ENCODE measurements at regions not wholly inside any gene's neighbourhood (a gene's known extent, or its start where the extent isn't known, plus 50 kb on each side); places are given as distances from the start of the nearest gene placed in this dataset.

GRCh38 chr4:11614426-11614825 lies 185.7 kb upstream of the HS3ST1 start (continued):
- TF ChIP-seq RNF2 (IDR thresholded peaks at IDR 0.05; ENCODE audit: borderline replicate concordance, low read depth): no peak

DNA sequence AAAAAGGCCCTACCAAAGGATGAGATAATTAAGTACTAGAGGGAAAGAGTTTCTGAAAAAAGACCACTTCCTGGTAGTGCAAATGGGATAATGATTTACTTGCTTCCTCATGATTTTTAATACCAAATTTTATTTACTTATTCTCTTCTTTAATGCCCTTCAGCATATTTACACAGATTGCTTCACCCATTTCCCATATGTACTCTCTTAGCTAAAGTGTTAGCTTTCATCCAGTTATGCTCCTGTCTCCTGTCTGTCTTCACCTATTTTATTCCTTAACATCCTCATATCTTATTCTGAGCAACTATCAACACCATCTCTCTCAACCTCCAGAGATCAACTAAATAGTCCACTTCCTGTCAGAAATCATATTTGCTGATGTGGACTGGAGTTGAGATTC lies 183.2 kb upstream of the HS3ST1 start:
- Histone ChIP-seq H3K4me2 (peak overlapping the region; percentile 56), H3K9me3 (no peaks in the 10 kb centered on the region), H3K27ac (peak overlapping the region; percentile 61 to 73), H3K4me1 (peaks cover 42% of the 10 kb centered on the region), H3K4me3 (no peak overlapping the region)
- ATAC-seq (peak; percentile 71 to 88), DNase-seq (ENCODE audit: low read depth in 1 of 2, low spot score in 1 of 2) (peak in 1 of 2 experiments; percentile 75), FAIRE-seq (no peak)
- POLR2A ChIA-PET: no interaction called here
- CTCF ChIA-PET: no interaction called here
- TF ChIP-seq PHF8 (IDR thresholded peaks at IDR 0.05; ENCODE audit: borderline replicate concordance, low read depth) (no peak), CBX8 (IDR thresholded peaks at IDR 0.05) (no peak), CBX2 (IDR thresholded peaks at IDR 0.05; ENCODE audit: borderline replicate concordance, low read depth) (no peak), FOXS1 (CRISPR knock-in tag; IDR thresholded peaks at IDR 0.05) (no peak), MAX (IDR thresholded peaks at IDR 0.05) (no peak), ZSCAN20 (CRISPR knock-in tag; IDR thresholded peaks at IDR 0.05) (no peak), SREBF2 (IDR thresholded peaks at IDR 0.05) (no peak), MAZ (IDR thresholded peaks at IDR 0.05; ENCODE audit: borderline replicate concordance, low read depth, low read length) (no peak), KDM1A (IDR thresholded peaks at IDR 0.05; ENCODE audit: low read depth) (no peak), MYC (IDR thresholded peaks at IDR 0.05; ENCODE audit: borderline replicate concordance, low read length) (no peak), RARB (CRISPR knock-in tag; IDR thresholded peaks at IDR 0.05) (no peak), NR3C1 (IDR thresholded peaks at IDR 0.05) (no peak), POLR2AphosphoS2 (conservative IDR thresholded peaks at IDR 0.05; ENCODE audit: low read length) (no peak), GATA3 (IDR thresholded peaks at IDR 0.05; ENCODE audit: borderline replicate concordance) (peak; percentile 75), MAFK (IDR thresholded peaks at IDR 0.05; ENCODE audit: partially characterized antibody) (peak; percentile 16), SMC3 (IDR thresholded peaks at IDR 0.05) (peak; percentile 4; the same call in 2 of the 3 replicates), NPAS2 (CRISPR knock-in tag; IDR thresholded peaks at IDR 0.05; ENCODE audit: borderline replicate concordance) (no peak), RAD21 (conservative IDR thresholded peaks at IDR 0.05 in 1 of 2, IDR thresholded peaks at IDR 0.05 in 1 of 2) (peak in 1 of 2 experiments; percentile 42; a peak in 4 of 5 replicates), CEBPB (IDR thresholded peaks at IDR 0.05) (peak; percentile 80 to 88), JUN (IDR thresholded peaks at IDR 0.05) (peak in 1 of 2 experiments; percentile 70; a peak in 1 of 5 replicates), CHD4 (IDR thresholded peaks at IDR 0.05; ENCODE audit: borderline replicate concordance) (no peak), ESRRA (IDR thresholded peaks at IDR 0.05; ENCODE audit: borderline replicate concordance, low read length) (no peak), FOSL2 (IDR thresholded peaks at IDR 0.05) (no peak), FOSL2 (CRISPR knock-in tag; IDR thresholded peaks at IDR 0.05) (0 out of 2 replicates have a peak, but pooled peaks have one; percentile 21), HEYL (CRISPR knock-in tag; IDR thresholded peaks at IDR 0.05) (no peak), HOXB5 (CRISPR knock-in tag; IDR thresholded peaks at IDR 0.05) (no peak), ZC3H11A (IDR thresholded peaks at IDR 0.05) (no peak), BCL3 (IDR thresholded peaks at IDR 0.05) (peak; percentile 58; the same call in 1 of the 3 replicates), TP53 (CRISPR knock-in tag; IDR thresholded peaks at IDR 0.05) (no peak), NFE2L2 (conservative IDR thresholded peaks at IDR 0.05; ENCODE audit: low read length) (no peak), RCOR1 (IDR thresholded peaks at IDR 0.05; ENCODE audit: low read depth, low read length) (no peak), RFX5 (IDR thresholded peaks at IDR 0.05) (no peak), HOXB13 (CRISPR knock-in tag; IDR thresholded peaks at IDR 0.05; ENCODE audit: low read depth) (no peak), FOSB (CRISPR knock-in tag; IDR thresholded peaks at IDR 0.05) (no peak), EHMT2 (IDR thresholded peaks at IDR 0.05; ENCODE audit: low read depth) (no peak), ZNF302 (CRISPR knock-in tag; IDR thresholded peaks at IDR 0.05) (no peak), ZFP36 (IDR thresholded peaks at IDR 0.05; ENCODE audit: borderline replicate concordance, partially characterized antibody) (no peak)
- TF ChIP-seq, protein P1, sequence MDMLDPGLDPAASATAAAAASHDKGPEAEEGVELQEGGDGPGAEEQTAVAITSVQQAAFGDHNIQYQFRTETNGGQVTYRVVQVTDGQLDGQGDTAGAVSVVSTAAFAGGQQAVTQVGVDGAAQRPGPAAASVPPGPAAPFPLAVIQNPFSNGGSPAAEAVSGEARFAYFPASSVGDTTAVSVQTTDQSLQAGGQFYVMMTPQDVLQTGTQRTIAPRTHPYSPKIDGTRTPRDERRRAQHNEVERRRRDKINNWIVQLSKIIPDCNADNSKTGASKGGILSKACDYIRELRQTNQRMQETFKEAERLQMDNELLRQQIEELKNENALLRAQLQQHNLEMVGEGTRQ (IDR thresholded peaks at IDR 0.05): no peak
- TF ChIP-seq, protein P2, sequence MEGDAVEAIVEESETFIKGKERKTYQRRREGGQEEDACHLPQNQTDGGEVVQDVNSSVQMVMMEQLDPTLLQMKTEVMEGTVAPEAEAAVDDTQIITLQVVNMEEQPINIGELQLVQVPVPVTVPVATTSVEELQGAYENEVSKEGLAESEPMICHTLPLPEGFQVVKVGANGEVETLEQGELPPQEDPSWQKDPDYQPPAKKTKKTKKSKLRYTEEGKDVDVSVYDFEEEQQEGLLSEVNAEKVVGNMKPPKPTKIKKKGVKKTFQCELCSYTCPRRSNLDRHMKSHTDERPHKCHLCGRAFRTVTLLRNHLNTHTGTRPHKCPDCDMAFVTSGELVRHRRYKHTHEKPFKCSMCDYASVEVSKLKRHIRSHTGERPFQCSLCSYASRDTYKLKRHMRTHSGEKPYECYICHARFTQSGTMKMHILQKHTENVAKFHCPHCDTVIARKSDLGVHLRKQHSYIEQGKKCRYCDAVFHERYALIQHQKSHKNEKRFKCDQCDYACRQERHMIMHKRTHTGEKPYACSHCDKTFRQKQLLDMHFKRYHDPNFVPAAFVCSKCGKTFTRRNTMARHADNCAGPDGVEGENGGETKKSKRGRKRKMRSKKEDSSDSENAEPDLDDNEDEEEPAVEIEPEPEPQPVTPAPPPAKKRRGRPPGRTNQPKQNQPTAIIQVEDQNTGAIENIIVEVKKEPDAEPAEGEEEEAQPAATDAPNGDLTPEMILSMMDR (IDR thresholded peaks at IDR 0.05): no peak
- TF ChIP-seq, protein P3, sequence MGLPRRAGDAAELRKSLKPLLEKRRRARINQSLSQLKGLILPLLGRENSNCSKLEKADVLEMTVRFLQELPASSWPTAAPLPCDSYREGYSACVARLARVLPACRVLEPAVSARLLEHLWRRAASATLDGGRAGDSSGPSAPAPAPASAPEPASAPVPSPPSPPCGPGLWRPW (IDR thresholded peaks at IDR 0.05): peak; percentile 19; the same call in 1 of the 2 replicates
